Activated CD4-positive, alpha-beta T cell treated with anti-CD3 and anti-CD28 coated beads, Interleukin-2, amount 50 U/mL, for 48 hours (primary cell): ENCODE measurements at regions not wholly inside any gene's neighbourhood (a gene's known extent, or its start where the extent isn't known, plus 50 kb on each side); places are given as distances from the start of the nearest gene placed in this dataset.
"Not testable (repeated sequence)": the region's sequence is repeated elsewhere in the genome, so short reads cannot be mapped to it uniquely, and the experiment has no call there.

Experiments
- DNase-seq, 2 experiments: peaks; one replicate each; pipeline ENCODE4 v3.0.0-alpha.2; 2020

- no peak for DNase-seq
These were observed 279.6 kb downstream of the PCDH20 start for GRCh38 chr13:61136093-61136492.

GRCh38 chr13:61135583-61135982 is 280.1 kb downstream of the PCDH20 start:
- DNase-seq = no peak

GRCh38 chr13:61128850-61129645 is 286.6 kb downstream of the PCDH20 start:
- DNase-seq = no peak

GRCh38 chr13:61123538-61124289 is 291.9 kb downstream of the PCDH20 start:
- DNase-seq = no peak

- DNase-seq = no peak
These were observed 302.4 kb downstream of the PCDH20 start for GRCh38 chr13:61113140-61113658.

- DNase-seq = no peak
These were observed 304.1 kb downstream of the PCDH20 start for GRCh38 chr13:61111529-61111928.

GRCh38 chr13:61110732-61111131 is 304.9 kb downstream of the PCDH20 start:
- no peak for DNase-seq

GRCh38 chr13:61109741-61110140 is 305.9 kb downstream of the PCDH20 start:
- DNase-seq = no peak

- DNase-seq = no peak
These were observed 307.7 kb downstream of the PCDH20 start for GRCh38 chr13:61107989-61108388.

- DNase-seq = no peak
These were observed 319.8 kb downstream of the PCDH20 start for GRCh38 chr13:61095885-61096284.

GRCh38 chr13:61094865-61095264 is 320.8 kb downstream of the PCDH20 start:
- no peak for DNase-seq

- not testable (repeated sequence) for DNase-seq
These were observed 325.8 kb downstream of the PCDH20 start for GRCh38 chr13:61089894-61090293.

GRCh38 chr13:61086087-61086486 is 329.6 kb downstream of the PCDH20 start:
- no peak for DNase-seq

- no peak for DNase-seq
These were observed 330.7 kb downstream of the PCDH20 start for GRCh38 chr13:61084988-61085387.

- no peak for DNase-seq
These were observed 336.5 kb downstream of the PCDH20 start for GRCh38 chr13:61078976-61079770.

- no peak for DNase-seq
These were observed 363.5 kb downstream of the PCDH20 start for GRCh38 chr13:61052175-61052574.

GRCh38 chr13:61045251-61045650 is 370.4 kb downstream of the PCDH20 start:
- no peak for DNase-seq

- DNase-seq = no peak
These were observed 375.5 kb downstream of the PCDH20 start for GRCh38 chr13:61040181-61040580.

GRCh38 chr13:61039302-61039701 is 376.3 kb downstream of the PCDH20 start:
- DNase-seq = no peak

GRCh38 chr13:61036715-61037114 is 378.9 kb downstream of the PCDH20 start:
- DNase-seq = no peak

GRCh38 chr13:61030445-61030844 is 385.2 kb downstream of the PCDH20 start:
- no peak for DNase-seq

- DNase-seq = no peak
These were observed 386.6 kb downstream of the PCDH20 start for GRCh38 chr13:61029064-61029463.

GRCh38 chr13:61024046-61024445 is 391.6 kb downstream of the PCDH20 start:
- no peak for DNase-seq
